BLaER1 (cell line): ENCODE measurements at regions not wholly inside any gene's neighbourhood (a gene's known extent, or its start where the extent isn't known, plus 50 kb on each side); places are given as distances from the start of the nearest gene placed in this dataset.

ENCODE experiments used
- H3K27ac ChIP-seq: shearing (Covaris generic); formaldehyde crosslinking; 2 replicates; pipeline ENCODE4 v1.8.1; 2022
- H3K27me3 ChIP-seq: shearing (Covaris generic); formaldehyde crosslinking; 2 replicates; pipeline ENCODE4 v1.8.1; 2022
- H3K36me3 ChIP-seq: shearing (Covaris generic); formaldehyde crosslinking; 2 replicates; pipeline ENCODE4 v1.8.1; 2022
- H3K4me1 ChIP-seq: shearing (Covaris generic); formaldehyde crosslinking; 2 replicates; pipeline ENCODE4 v1.8.1; 2022
- H3K4me2 ChIP-seq: shearing (Covaris generic); formaldehyde crosslinking; 2 replicates; pipeline ENCODE4 v1.8.1; 2022
- H3K4me3 ChIP-seq: shearing (Covaris generic); formaldehyde crosslinking; 2 replicates; pipeline ENCODE4 v1.8.1; 2022
- H3K9ac ChIP-seq: shearing (Covaris generic); formaldehyde crosslinking; 2 replicates; pipeline ENCODE4 v1.8.1; 2022
- H3K9me3 ChIP-seq: shearing (Covaris generic); formaldehyde crosslinking; 2 replicates; pipeline ENCODE4 v1.8.1; 2022
- H4K20me1 ChIP-seq: shearing (Covaris generic); formaldehyde crosslinking; 2 replicates; pipeline ENCODE4 v1.8.1; 2022
- Cebpa-rat ChIP-seq: shearing (Covaris generic); IDR thresholded peaks from 2 replicates; pipeline ENCODE4 v1.8.1; 2022

DNA sequence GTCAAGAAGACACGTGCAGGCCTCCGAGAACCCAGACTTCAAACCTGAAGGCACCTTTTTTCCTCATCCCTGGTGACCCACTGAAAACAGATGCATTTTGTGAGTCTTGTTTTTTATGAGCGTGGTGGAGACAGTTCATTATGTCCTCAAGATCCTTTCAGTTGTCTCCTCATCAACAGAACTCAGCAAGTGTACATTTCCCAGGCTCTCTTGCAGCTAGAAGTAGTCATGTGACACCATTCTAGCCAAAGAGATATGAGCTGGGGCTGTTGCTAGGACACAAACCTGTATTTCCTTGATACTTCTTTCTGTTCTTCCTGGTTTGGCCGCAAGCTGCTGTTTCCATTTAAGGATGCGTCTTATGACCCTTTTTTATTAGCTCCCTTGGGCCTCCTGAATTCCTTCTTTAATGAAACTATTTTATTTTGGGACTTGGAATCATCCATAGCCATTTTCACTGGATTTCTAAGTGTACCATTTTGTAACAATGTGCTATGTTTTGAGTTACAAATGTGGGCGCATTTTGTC is 135.7 kb upstream of the FOXF1 start:
- H4K20me1 ChIP-seq, result no peaks in the 10 kb centered on the region
- no peak overlapping the region for H3K9ac ChIP-seq
- H3K4me1 ChIP-seq, result peaks cover 19% of the 10 kb centered on the region
- H3K4me2 ChIP-seq, result no peak overlapping the region
- no peaks in the 10 kb centered on the region for H3K36me3 ChIP-seq
- H3K9me3 ChIP-seq, result peaks cover 22% of the 10 kb centered on the region
- H3K4me3 ChIP-seq, result no peak overlapping the region
- TF ChIP-seq Cebpa-rat, result no peak
- H3K27ac ChIP-seq, result no peak overlapping the region
- no peaks in the 10 kb centered on the region for H3K27me3 ChIP-seq

DNA sequence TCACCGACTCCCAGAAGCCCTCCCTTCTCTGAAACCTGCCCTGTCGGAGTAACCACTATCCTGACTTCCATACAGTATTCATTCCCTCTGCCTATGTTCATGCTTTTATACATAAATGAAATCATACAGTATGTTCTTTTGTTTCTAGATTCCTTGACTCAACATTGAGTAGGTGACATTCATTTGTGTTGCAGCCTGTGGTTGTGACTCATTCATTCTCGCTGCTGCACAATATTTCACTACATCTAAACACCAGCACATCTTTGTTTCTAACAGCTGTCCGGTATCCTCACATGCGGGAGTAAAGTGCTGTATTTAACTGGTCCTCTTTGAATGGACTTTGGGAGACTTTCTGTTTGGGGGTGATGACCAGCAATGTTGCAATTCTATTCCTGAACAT is 135.0 kb upstream of the FOXF1 start:
- H4K20me1 ChIP-seq, result no peaks in the 10 kb centered on the region

DNA sequence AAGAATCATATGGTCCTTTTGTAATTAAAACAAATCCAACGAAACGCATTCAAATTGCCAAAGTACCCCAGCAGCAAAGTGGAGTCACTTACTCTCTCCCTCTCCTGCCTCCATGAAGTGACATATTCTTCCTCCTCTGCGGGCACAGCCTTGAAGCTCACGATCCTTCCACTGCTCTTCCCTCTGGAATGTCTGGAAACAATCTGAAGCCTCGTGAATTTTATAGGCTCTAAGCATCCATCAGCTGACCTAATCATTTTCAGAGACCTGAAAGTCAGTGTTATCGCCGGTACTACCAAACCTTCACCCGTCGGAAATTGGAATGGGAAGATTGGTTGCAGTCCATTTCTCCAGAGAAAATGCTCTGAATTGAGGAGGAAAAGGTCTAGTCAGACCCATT is 134.5 kb upstream of the FOXF1 start:
- Histone ChIP-seq H3K27me3 (no peaks in the 10 kb centered on the region), H3K36me3 (no peaks in the 10 kb centered on the region), H3K4me2 (no peak overlapping the region), H3K27ac (no peak overlapping the region), H4K20me1 (no peaks in the 10 kb centered on the region), H3K9ac (no peak overlapping the region), H3K4me1 (peaks cover 19% of the 10 kb centered on the region), H3K4me3 (no peak overlapping the region), H3K9me3 (peaks cover 22% of the 10 kb centered on the region)
- TF ChIP-seq Cebpa-rat, result no peak

More for the DNA sequence above, 135.0 kb upstream of the FOXF1 start:
- Histone ChIP-seq H3K4me2 (no peak overlapping the region), H3K9ac (no peak overlapping the region), H3K27ac (no peak overlapping the region), H3K36me3 (no peaks in the 10 kb centered on the region), H3K4me1 (peaks cover 19% of the 10 kb centered on the region), H3K27me3 (no peaks in the 10 kb centered on the region), H3K9me3 (peaks cover 22% of the 10 kb centered on the region), H3K4me3 (no peak overlapping the region)
- no peak for TF ChIP-seq Cebpa-rat

DNA sequence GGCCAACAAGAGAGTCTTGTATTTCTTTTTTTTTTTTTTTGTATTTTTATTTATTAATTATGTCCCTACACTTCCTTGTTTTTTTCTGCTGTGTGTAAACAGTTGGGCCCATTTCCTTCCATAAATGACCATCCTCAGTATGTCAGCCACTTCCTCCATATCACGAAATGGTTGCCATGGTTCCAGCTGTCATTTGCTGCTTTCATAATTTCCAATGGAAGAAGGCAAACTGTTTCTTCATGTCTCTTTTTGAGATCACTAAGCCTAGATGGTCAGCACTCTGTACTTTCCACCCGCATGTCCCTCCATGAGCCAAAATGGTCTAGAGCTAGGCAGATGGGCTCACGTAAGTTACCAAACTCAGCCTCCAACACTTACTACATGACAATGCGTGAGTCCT is 133.5 kb upstream of the FOXF1 start:
- H3K9me3 ChIP-seq, result peaks cover 22% of the 10 kb centered on the region
- no peaks in the 10 kb centered on the region for H4K20me1 ChIP-seq
- no peaks in the 10 kb centered on the region for H3K27me3 ChIP-seq
- peaks cover 19% of the 10 kb centered on the region for H3K4me1 ChIP-seq
- no peak overlapping the region for H3K9ac ChIP-seq
- H3K4me2 ChIP-seq, result no peak overlapping the region
- no peak for TF ChIP-seq Cebpa-rat
- H3K27ac ChIP-seq, result no peak overlapping the region
- no peaks in the 10 kb centered on the region for H3K36me3 ChIP-seq
- H3K4me3 ChIP-seq, result no peak overlapping the region

DNA sequence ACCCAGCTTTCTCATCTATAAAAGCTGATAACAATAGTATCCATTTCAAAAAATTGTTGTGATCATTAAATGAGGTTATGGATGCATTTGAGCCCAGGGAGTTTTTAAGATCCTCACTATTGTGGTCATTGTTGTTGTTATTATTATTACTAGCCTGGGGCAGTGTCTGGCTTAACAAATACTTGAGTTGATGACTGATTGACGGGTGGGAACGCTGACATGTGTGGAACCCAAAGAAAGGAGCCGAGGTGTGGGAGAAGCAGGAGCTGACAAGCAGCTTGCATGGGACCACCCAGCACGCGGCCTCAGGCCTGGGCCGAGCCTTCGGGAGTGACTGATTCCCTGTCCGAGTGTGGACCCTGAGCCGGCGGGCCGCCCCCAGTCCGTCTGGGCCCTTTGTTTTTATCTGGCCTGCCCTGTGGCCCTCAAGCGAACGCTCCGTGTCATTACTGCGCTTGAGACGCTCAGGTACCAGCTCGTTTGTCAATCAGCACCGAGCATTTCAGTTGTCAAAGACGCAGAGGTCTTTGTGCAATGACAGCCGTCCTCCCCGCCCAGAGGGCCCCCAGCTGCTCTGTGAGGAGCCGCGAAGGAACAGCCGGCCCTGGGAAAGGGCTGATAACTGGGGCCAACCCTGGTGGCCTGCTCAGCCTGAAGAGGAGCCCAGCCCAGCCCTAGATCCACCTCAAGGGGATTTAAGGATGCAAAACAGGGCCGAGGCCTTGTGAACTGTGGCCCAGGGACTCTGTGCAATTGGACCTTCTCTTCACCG is 132.9 kb upstream of the FOXF1 start:
- no peak overlapping the region for H3K9ac ChIP-seq
- H3K27ac ChIP-seq, result no peak overlapping the region
- no peak overlapping the region for H3K4me3 ChIP-seq
- H3K4me1 ChIP-seq, result peaks cover 19% of the 10 kb centered on the region
- H3K4me2 ChIP-seq, result peak overlapping the region; percentile 70; the same call in 1 of the 2 replicates
- no peak for TF ChIP-seq Cebpa-rat
- no peaks in the 10 kb centered on the region for H4K20me1 ChIP-seq
- H3K9me3 ChIP-seq, result peaks cover 22% of the 10 kb centered on the region
- no peaks in the 10 kb centered on the region for H3K27me3 ChIP-seq
- H3K36me3 ChIP-seq, result no peaks in the 10 kb centered on the region

DNA sequence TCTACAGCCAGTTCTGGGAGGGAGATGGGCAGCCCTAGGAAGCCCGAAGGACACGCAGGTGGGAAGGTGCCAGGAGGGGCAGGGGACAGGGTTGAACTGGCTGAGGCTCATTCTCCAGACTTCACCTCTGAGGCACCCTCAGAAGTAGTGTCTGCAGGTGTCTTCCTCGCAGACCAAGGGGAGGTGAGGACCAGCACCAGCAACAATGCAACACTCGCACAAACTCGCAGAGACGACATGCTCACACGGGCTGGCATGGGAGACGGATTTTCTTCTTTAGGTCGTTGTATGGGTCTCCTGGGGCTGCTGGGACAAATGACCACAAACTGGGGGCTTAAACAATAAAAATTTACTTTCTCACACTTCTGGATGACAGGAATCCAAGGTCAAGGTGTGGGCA is 132.2 kb upstream of the FOXF1 start:
- H3K4me2 ChIP-seq, result peak overlapping the region; percentile 70
- peaks cover 19% of the 10 kb centered on the region for H3K4me1 ChIP-seq
- no peak overlapping the region for H3K27ac ChIP-seq
- H3K36me3 ChIP-seq, result no peaks in the 10 kb centered on the region
- no peak for TF ChIP-seq Cebpa-rat
- H3K27me3 ChIP-seq, result no peaks in the 10 kb centered on the region
- H3K4me3 ChIP-seq, result no peak overlapping the region
- H3K9me3 ChIP-seq, result peaks cover 17% of the 10 kb centered on the region
- no peaks in the 10 kb centered on the region for H4K20me1 ChIP-seq
- H3K9ac ChIP-seq, result no peak overlapping the region

DNA sequence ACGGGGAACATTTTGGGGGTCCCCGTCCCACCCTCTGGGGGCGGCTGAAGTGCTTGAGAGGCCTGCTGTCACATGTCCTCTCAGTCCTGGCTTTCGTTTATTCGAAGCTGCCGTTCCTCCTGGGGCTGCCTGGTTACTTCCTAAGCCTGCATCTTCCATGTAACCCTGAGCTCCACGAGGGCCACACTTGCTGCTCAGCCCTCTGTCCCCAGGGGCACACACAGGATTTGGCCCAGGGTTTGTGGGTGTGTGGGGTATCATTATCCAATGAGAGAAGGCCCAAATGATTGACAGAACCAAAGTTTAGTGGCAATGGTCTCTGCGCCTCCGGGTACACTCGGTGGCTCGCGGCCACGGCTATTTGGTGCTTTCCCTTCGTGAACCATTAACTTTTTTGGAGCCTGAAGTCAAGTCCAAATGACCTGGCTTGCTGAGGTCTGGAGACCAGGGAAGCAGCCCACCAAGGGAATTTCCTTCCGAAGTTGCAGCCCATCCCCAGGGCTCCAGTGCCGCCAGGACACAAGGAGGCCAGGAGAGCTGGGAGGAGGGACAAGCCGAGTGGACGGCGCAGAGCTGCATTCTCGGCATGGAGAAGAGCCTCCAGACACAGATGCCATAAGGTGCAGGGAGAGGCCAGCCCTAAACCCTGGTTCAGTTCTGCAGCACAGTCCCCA is 131.4 kb upstream of the FOXF1 start:
- no peak for TF ChIP-seq Cebpa-rat
- Histone ChIP-seq H3K27me3 (no peaks in the 10 kb centered on the region), H3K36me3 (no peaks in the 10 kb centered on the region), H3K9ac (no peak overlapping the region), H3K9me3 (peaks cover 9% of the 10 kb centered on the region), H3K27ac (no peak overlapping the region), H3K4me1 (peaks cover 19% of the 10 kb centered on the region), H3K4me3 (no peak overlapping the region), H3K4me2 (peak overlapping the region; percentile 70), H4K20me1 (no peaks in the 10 kb centered on the region)

DNA sequence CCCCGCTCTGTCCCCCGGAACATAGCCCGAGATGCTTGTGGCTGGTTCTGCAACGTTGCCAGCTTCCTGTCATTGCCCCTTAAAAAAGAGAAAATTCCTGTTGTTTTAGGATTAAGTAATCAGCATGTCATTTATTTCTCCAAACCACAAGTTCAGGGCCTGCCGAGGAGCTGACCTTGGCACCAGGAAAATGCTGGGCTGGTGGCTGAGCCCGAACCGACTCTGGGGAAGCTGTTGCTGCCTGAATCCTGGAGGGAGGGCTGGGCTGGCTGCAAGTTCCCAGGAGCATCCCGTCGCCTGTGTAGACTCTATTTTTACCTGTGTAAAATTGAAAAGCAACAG is 130.9 kb upstream of the FOXF1 start:
- no peak overlapping the region for H3K9ac ChIP-seq
- no peaks in the 10 kb centered on the region for H3K36me3 ChIP-seq
- peak overlapping the region; percentile 70; the same call in 1 of the 2 replicates for H3K4me2 ChIP-seq
- no peak for TF ChIP-seq Cebpa-rat
- H3K4me3 ChIP-seq, result no peak overlapping the region
- no peaks in the 10 kb centered on the region for H4K20me1 ChIP-seq
- H3K4me1 ChIP-seq, result peaks cover 19% of the 10 kb centered on the region
- H3K27me3 ChIP-seq, result no peaks in the 10 kb centered on the region
- no peak overlapping the region for H3K27ac ChIP-seq
- H3K9me3 ChIP-seq, result peaks cover 4% of the 10 kb centered on the region

DNA sequence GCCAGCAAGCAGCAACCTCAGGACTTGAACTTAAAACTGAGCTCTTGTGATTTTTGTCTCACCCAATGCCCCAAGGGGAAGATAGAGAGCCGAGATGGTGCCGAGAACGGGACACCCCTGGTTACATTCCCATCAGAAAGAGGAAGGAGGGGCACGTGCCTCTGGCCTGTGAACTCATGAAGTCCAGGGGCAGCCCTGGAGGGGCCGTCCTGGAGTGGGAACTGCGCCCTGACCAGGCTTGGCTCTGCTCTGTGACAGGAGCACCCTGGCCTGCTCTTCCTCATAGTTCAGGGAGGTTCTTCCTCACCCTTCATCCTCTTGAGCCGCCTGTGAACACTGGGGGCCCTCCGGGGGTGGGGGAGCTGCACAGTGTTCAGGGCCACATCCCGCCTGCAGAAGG is 130.3 kb upstream of the FOXF1 start:
- no peaks in the 10 kb centered on the region for H4K20me1 ChIP-seq
- no peak for TF ChIP-seq Cebpa-rat
- no peak overlapping the region for H3K4me2 ChIP-seq
- H3K4me1 ChIP-seq, result peaks cover 19% of the 10 kb centered on the region
- H3K9ac ChIP-seq, result no peak overlapping the region
- H3K36me3 ChIP-seq, result no peaks in the 10 kb centered on the region
- H3K27me3 ChIP-seq, result no peaks in the 10 kb centered on the region
- H3K9me3 ChIP-seq, result no peaks in the 10 kb centered on the region
- no peak overlapping the region for H3K4me3 ChIP-seq
- H3K27ac ChIP-seq, result no peak overlapping the region

DNA sequence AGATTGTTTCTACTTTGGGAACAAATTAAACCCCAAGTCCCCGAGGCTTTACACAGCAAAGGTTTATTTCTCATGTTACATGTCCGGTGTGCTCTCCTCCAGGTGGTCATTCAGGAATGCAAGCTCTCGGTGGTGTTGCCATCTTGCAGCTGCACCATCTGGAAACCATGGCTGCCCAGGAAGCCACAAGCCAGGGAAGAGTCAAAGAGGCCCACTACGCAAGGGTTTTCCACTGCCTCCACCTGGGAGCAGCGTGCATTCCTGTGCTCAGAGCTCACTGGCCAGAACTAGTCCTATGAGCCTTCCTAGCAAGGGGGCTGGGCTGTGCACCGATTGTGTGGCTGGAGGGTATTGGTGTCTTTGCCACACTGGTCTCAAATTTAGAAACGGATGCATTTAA is 128.8 kb upstream of the FOXF1 start:
- Histone ChIP-seq H3K4me1 (peaks cover 19% of the 10 kb centered on the region), H3K27me3 (no peaks in the 10 kb centered on the region)
- TF ChIP-seq Cebpa-rat, result no peak

More for the DNA sequence above, 128.8 kb upstream of the FOXF1 start:
- no peaks in the 10 kb centered on the region for H3K36me3 ChIP-seq
- no peaks in the 10 kb centered on the region for H3K9me3 ChIP-seq
- H3K27ac ChIP-seq, result no peak overlapping the region
- no peak overlapping the region for H3K9ac ChIP-seq
- H3K4me3 ChIP-seq, result no peak overlapping the region
- no peaks in the 10 kb centered on the region for H4K20me1 ChIP-seq
- H3K4me2 ChIP-seq, result no peak overlapping the region
